Middle frontal gyrus (tissue), 1 donor: ENCODE measurements at regions not wholly inside any gene's neighbourhood (a gene's known extent, or its start where the extent isn't known, plus 50 kb on each side); places are given as distances from the start of the nearest gene placed in this dataset.

Experiments used
- DNase-seq: peaks from one replicate; pipeline ENCODE4 v3.0.0-alpha.2; 2015; ENCODE audit warnings: low spot score; ENCODE audit errors: extremely low spot score

- no peak for DNase-seq
Measured at GRCh38 chr9:108197008-108197365, 658.8 kb downstream of the ACTL7B start.

- no peak for DNase-seq
Measured at GRCh38 chr9:108196332-108197007, 659.3 kb downstream of the ACTL7B start.

DNA sequence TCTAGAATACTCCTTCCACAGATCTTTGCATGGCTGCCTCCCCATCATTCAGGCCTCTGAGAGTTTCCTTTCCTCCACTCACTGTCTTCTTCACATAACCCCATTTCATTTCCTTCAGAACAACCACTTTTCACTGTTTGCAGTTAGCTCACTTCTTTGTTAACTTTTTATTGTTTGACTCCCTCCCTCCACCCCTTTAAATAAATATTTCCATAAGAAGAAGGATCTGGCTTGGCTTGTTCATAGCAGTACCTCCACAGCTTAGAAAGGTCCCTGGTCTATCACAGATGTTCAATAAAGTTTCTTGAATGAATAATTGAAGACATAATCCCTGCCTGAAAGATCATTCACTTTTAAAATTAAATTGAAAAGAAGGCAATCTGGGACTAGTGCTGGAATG is 661.6 kb downstream of the ACTL7B start:
- DNase-seq = no peak

GRCh38 chr9:108193026-108193710 is 662.6 kb downstream of the ACTL7B start:
- DNase-seq = no peak

DNA sequence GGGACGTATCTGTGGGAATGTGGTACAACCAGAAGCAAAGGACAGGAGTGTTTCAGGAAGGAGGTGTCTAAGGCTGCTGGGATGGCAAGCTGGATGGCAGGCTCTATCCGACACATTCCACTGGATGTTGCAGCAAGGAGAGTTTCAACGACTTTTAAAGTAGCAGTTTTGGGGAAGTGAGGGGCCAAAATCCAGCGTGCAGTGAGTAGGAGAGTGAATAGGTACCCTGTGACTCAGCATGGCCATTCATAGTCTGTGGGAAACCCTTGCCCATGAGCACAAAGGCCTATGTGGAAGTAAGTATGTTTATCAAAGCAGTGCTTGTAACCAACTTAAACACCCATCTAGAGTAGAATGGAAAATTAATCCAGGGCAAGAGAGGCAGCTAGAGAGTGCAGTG is 664.7 kb downstream of the ACTL7B start:
- DNase-seq = no peak

DNA sequence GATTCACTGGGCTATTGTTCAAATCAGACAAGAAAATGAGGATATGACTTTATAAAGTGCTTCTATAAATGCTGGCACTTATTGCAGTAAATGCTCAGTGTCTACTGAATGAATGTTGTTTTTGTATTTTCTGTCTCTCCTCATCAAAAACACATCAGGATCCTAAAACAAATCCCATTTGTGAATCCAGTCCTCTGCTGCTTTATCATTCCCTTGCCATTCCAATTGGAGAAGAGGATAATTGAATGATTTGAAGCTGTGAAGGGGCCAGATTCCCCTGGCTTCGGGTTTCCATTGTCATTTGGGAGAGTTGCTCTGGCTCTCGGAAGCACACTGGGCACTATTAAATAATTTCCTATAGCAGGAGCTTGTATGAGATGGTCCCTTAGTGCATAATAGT is 666.8 kb downstream of the ACTL7B start:
- DNase-seq = no peak

- no peak for DNase-seq
Measured at GRCh38 chr9:108188482-108188881, 667.3 kb downstream of the ACTL7B start.

GRCh38 chr9:108186642-108187395 is 669.0 kb downstream of the ACTL7B start:
- DNase-seq = no peak

DNA sequence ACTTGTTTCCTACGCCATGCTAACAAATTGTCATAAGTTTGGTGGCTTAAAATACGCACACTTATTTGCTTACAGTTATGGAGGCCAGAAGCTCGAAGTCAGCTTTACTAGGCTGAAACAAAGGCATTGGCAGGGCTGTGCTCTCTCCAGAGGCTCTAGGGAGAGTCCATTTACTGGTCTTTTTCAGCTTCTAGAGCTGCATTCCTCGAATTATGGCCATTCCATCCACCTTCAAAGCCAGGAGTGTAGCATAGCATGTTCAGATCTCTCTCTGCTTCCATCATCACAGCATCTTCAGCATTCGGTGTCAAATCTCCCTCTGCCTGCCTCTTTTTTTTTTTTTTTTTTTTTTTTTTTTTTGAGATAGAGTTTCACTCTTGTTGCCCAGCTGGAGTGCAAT is 670.2 kb downstream of the ACTL7B start:
- DNase-seq = no peak

GRCh38 chr9:108184941-108185340 is 670.8 kb downstream of the ACTL7B start:
- no peak for DNase-seq

- DNase-seq = no peak
Measured at GRCh38 chr9:108184009-108184408, 671.8 kb downstream of the ACTL7B start.

- DNase-seq = no peak
Measured at GRCh38 chr9:108182950-108183381, 672.8 kb downstream of the ACTL7B start.

GRCh38 chr9:108182270-108182669 is 673.5 kb downstream of the ACTL7B start:
- DNase-seq = no peak

GRCh38 chr9:108181441-108181840 is 674.3 kb downstream of the ACTL7B start:
- no peak for DNase-seq

DNA sequence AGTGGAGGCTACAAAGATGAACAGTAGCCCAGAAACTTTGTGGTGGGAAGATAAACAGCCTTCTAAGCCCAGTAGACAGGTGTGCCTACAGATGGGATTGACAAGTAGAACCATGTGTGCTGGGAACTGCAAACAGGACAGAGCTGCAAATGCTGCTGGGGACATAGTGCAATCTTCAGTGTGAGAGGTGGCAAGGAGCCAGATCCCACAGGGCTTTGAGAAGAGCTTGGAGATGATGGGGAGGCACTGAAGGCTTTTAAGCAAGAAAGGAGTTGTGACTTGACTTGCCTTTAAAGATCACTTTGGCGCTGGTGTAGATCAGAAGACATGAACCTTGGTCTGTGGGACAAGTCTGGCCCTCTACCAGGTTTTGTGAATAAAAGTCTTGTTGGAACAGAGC is 675.2 kb downstream of the ACTL7B start:
- DNase-seq = no peak

DNA sequence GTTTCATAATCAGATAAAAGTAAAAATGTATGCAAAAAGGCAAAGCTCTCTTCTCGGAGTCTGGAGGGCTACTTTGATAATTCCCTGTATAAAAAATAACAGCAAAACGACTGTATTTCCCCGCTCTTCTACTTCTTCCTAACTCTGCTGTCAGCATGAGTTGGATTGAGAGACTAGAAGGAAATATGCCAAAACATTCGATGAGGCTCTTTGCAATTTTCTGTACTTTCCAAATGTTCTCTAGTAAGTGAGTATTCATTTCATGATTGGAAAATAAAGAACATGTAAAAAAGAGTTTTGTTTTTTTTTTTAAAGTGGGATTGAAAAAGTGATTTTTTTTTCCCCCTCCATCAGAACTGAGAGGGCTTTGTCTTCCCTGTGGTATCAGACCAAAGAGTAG is 677.5 kb downstream of the ACTL7B start:
- DNase-seq = no peak

DNA sequence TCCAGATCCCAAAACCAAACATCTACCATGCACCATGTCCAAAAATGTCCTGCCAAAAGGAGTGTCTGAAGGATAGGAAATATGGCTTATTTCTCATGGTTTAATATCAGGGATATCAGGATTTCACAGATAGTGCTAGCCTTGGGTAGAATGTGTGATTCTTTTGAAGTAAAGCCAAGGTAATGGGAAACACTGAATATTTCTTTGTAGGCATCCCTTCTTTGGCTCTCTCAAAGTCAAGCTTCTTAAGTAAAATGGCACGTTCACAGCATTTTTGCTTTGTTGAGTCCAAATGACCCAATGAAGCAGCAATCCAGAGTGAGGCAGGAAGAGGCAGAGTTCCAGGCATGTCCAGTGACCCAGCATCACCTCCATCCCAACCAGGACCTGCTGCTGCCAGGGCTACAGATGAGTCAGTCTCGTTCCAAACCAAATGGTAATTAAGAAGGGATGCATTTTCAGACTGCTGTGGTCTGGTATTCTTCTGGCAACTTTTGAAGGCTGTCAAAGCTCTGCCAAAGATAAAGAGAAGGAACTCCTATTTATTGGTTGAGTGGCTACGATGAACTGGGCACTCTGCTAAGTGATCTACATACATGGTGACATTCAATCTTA is 678.8 kb upstream of the KLF4 start:
- DNase-seq = no peak

- no peak for DNase-seq
Measured at GRCh38 chr9:108167136-108167900, 677.7 kb upstream of the KLF4 start.

DNA sequence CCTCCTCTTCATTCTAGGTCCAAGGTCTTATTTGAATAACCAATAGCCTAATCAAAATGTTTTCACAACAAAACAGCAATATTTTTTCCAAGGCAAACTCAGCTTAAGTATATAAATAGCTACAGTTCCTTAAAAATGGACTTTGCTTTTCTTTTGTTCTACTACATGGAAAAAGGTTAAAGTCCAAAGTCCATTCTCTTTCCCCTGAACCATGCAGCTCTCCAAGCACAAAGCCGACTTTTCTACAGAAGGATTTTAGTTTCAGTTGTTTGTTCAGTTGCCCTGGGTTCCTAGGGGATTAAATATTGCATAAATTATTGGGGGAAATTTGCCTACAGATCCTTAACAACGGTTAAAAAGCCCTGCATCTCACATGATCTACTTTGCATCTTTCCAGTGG is 677.0 kb upstream of the KLF4 start:
- no peak for DNase-seq

GRCh38 chr9:108163321-108164005 is 673.9 kb upstream of the KLF4 start:
- no peak for DNase-seq

DNA sequence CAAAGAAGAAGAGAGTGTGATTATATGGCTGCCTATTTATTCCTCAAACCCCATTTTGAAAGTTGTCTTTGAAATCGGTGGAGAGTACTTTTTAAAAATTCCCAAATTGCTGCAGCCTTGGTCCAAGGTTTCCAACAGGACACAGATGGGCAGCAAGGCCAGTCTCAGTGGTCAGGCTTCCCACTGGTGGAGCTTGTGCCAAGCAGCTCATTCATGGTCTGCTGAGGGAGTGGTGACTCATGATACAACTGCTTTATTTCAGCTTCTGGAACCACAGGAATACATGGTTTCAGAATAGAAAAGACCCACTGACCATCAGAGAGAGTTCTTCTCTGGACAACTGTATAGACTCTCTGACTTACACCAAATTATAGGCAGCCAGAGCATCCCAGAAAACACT is 673.1 kb upstream of the KLF4 start:
- no peak for DNase-seq
